Neural cell (in vitro differentiated cells): ENCODE measurements at regions not wholly inside any gene's neighbourhood (a gene's known extent, or its start where the extent isn't known, plus 50 kb on each side); places are given as distances from the start of the nearest gene placed in this dataset.

Source experiments
- H2AFZ ChIP-seq: fragments of 200-600, 300-800 bp; sonication (generic), shearing (Covaris generic); 2 replicates; pipeline ENCODE4 v1.6.0; 2014; ENCODE audit warnings: low read depth, mild to moderate bottlenecking, antibody characterized with exemption, low read length, moderate library complexity
- H3F3A ChIP-seq: fragments of 200-600 bp; shearing (Covaris generic); 2 replicates; pipeline ENCODE4 v1.6.1; 2016; ENCODE audit warnings: mild to moderate bottlenecking, moderate library complexity, mixed read lengths, antibody characterized with exemption, low read length; ENCODE audit not compliant: insufficient read depth, poor library complexity, severe bottlenecking
- H3K27ac ChIP-seq: fragments of 200-600, 300-800 bp; sonication (generic), shearing (Covaris generic); 2 replicates; pipeline ENCODE4 v1.5.1; 2014; ENCODE audit warnings: mild to moderate bottlenecking, low read length, moderate library complexity
- H3K27me3 ChIP-seq: fragments of 300-800, 200-600 bp; sonication (generic), shearing (Covaris generic); 2 replicates; pipeline ENCODE4 v1.6.0; 2014; ENCODE audit warnings: mild to moderate bottlenecking, low read depth, low read length, moderate library complexity; ENCODE audit not compliant: insufficient read depth
- H3K36me3 ChIP-seq: fragments of 300-800, 200-600 bp; sonication (generic), shearing (Covaris generic); 2 replicates; pipeline ENCODE4 v1.5.1; 2014; ENCODE audit warnings: mild to moderate bottlenecking, antibody characterized with exemption, low read length, moderate library complexity; ENCODE audit not compliant: insufficient read depth
- H3K4me2 ChIP-seq: fragments of 300-800, 200-600 bp; sonication (generic), shearing (Covaris generic); 2 replicates; pipeline ENCODE4 v1.6.0; 2014; ENCODE audit warnings: mild to moderate bottlenecking, low read length
- H3K4me3 ChIP-seq: fragments of 300-800, 200-600 bp; sonication (generic), shearing (Covaris generic); 2 replicates; pipeline ENCODE4 v1.5.1; 2014; ENCODE audit warnings: mild to moderate bottlenecking, low read length, moderate library complexity
- H3K79me2 ChIP-seq: fragments of 200-600 bp; shearing (Covaris generic); replicated peaks from 2 replicates; pipeline ENCODE4 v1.6.0; 2014; ENCODE audit warnings: mild to moderate bottlenecking, low read length, moderate library complexity; ENCODE audit not compliant: insufficient read depth
- H3K9ac ChIP-seq: fragments of 300-800, 200-600 bp; sonication (generic), shearing (Covaris generic); 2 replicates; pipeline ENCODE4 v1.6.1; 2016; ENCODE audit warnings: mild to moderate bottlenecking, low read length, mixed read lengths
- H3K9me2 ChIP-seq: fragments of 200-600 bp; shearing (Covaris generic); 2 replicates; pipeline ENCODE4 v1.6.1; 2016; ENCODE audit warnings: mild to moderate bottlenecking, low read length, mixed read lengths; ENCODE audit not compliant: insufficient read depth
- H3K9me3 ChIP-seq: fragments of 200-600, 300-800 bp; sonication (generic), shearing (Covaris generic); 2 replicates; pipeline ENCODE4 v1.6.1; 2016; ENCODE audit warnings: mild to moderate bottlenecking, mixed run types, low read length, moderate library complexity, mixed read lengths
- H4K20me1 ChIP-seq: fragments of 200-600 bp; shearing (Covaris generic); 2 replicates; pipeline ENCODE4 v1.6.1; 2016; ENCODE audit warnings: mild to moderate bottlenecking, mixed run types; ENCODE audit not compliant: insufficient read depth
- CTCF ChIP-seq: fragments of 450-650 bp; IDR thresholded peaks from 2 replicates; pipeline ENCODE4 v1.5.1; 2014; ENCODE audit warnings: antibody characterized with exemption, mild to moderate bottlenecking, moderate library complexity; ENCODE audit not compliant: poor library complexity, severe bottlenecking
- EP300 ChIP-seq: fragments of 450-650 bp; conservative IDR thresholded peaks from 2 replicates; pipeline ENCODE4 v1.6.1; 2014; ENCODE audit warnings: antibody characterized with exemption, mild to moderate bottlenecking, moderate library complexity; ENCODE audit not compliant: poor library complexity, severe bottlenecking
- EZH2 ChIP-seq: fragments of 200-600, 300-800 bp; shearing (Covaris generic), sonication (generic); IDR thresholded peaks from 2 replicates; pipeline ENCODE4 v1.6.1; 2014; ENCODE audit warnings: antibody characterized with exemption, low read length, borderline replicate concordance, mild to moderate bottlenecking; ENCODE audit not compliant: insufficient read depth, poor library complexity, severe bottlenecking
- MXI1 ChIP-seq: fragments of 450-650 bp; conservative IDR thresholded peaks from 2 replicates; pipeline ENCODE4 v1.6.1; 2014; ENCODE audit warnings: antibody characterized with exemption, mild to moderate bottlenecking; ENCODE audit not compliant: poor library complexity, severe bottlenecking
- POLR2AphosphoS5 ChIP-seq: IDR thresholded peaks from 2 replicates; pipeline ENCODE4 v1.6.1; 2012
- RAD21 ChIP-seq: fragments of 450-650 bp; conservative IDR thresholded peaks from 2 replicates; pipeline ENCODE4 v1.6.1; 2014; ENCODE audit warnings: antibody characterized with exemption, mild to moderate bottlenecking, moderate library complexity
- REST ChIP-seq: IDR thresholded peaks from 2 replicates; pipeline ENCODE4 v1.6.1; 2012; ENCODE audit warnings: borderline replicate concordance
- SMC3 ChIP-seq: fragments of 450-650 bp; conservative IDR thresholded peaks from 2 replicates; pipeline ENCODE4 v1.6.1; 2014; ENCODE audit warnings: antibody characterized with exemption, mild to moderate bottlenecking, moderate library complexity; ENCODE audit not compliant: poor library complexity
- TAF1 ChIP-seq: IDR thresholded peaks from 2 replicates; pipeline ENCODE4 v1.6.1; 2012; ENCODE audit warnings: low read depth

- no peak overlapping the region for H3K4me2 ChIP-seq
- H3K27me3 ChIP-seq: no peaks in the 10 kb centered on the region
- no peaks in the 10 kb centered on the region for H3K36me3 ChIP-seq
- no peak overlapping the region for H3K4me3 ChIP-seq
- H4K20me1 ChIP-seq: no peaks in the 10 kb centered on the region
- no peak overlapping the region for H2AFZ ChIP-seq
- no peaks in the 10 kb centered on the region for H3K9me3 ChIP-seq
- no peak for TF ChIP-seq EZH2
- no peak for TF ChIP-seq SMC3
- TF ChIP-seq TAF1: no peak
- H3K27ac ChIP-seq: no peak overlapping the region
- no peak overlapping the region for H3K9ac ChIP-seq
- H3K79me2 ChIP-seq: no peaks in the 10 kb centered on the region
- H3K9me2 ChIP-seq: no peaks in the 10 kb centered on the region
- no peaks in the 10 kb centered on the region for H3F3A ChIP-seq
These were observed 92.8 kb downstream of the ASCL1 start for GRCh38 chr12:103050273-103050672.

GRCh38 chr12:103053089-103053488 lies 95.6 kb downstream of the ASCL1 start:
- Histone ChIP-seq H3F3A (no peaks in the 10 kb centered on the region), H3K4me3 (no peak overlapping the region)

GRCh38 chr12:103073630-103074029 lies 116.2 kb downstream of the ASCL1 start:
- H3K4me2 ChIP-seq: no peak overlapping the region
- no peak overlapping the region for H3K4me3 ChIP-seq
- H3K9me3 ChIP-seq: no peaks in the 10 kb centered on the region
- TF ChIP-seq EP300 (no peak), CTCF (no peak), POLR2AphosphoS5 (no peak), REST (no peak), SMC3 (no peak), RAD21 (no peak), TAF1 (no peak), EZH2 (no peak), MXI1 (no peak)
- no peak overlapping the region for H2AFZ ChIP-seq
- no peaks in the 10 kb centered on the region for H3K9me2 ChIP-seq
- H3K79me2 ChIP-seq: no peaks in the 10 kb centered on the region
- H3K27ac ChIP-seq: no peak overlapping the region
- no peaks in the 10 kb centered on the region for H3K36me3 ChIP-seq
- no peak overlapping the region for H3K9ac ChIP-seq
- no peaks in the 10 kb centered on the region for H3F3A ChIP-seq
- H3K27me3 ChIP-seq: no peaks in the 10 kb centered on the region
- H4K20me1 ChIP-seq: no peaks in the 10 kb centered on the region

More at GRCh38 chr12:103053089-103053488, 95.6 kb downstream of the ASCL1 start:
- H3K27ac ChIP-seq: no peak overlapping the region
- H3K9me3 ChIP-seq: no peaks in the 10 kb centered on the region
- no peaks in the 10 kb centered on the region for H3K36me3 ChIP-seq
- H3K27me3 ChIP-seq: no peaks in the 10 kb centered on the region
- no peak overlapping the region for H3K4me2 ChIP-seq
- H3K9ac ChIP-seq: no peak overlapping the region
- no peaks in the 10 kb centered on the region for H3K79me2 ChIP-seq
- no peaks in the 10 kb centered on the region for H3K9me2 ChIP-seq
- no peaks in the 10 kb centered on the region for H4K20me1 ChIP-seq
- no peak overlapping the region for H2AFZ ChIP-seq
- TF ChIP-seq POLR2AphosphoS5 (no peak), RAD21 (no peak)
